SK-N-SH treated with all-trans-retinoic acid at 6 μM for 48 hours (cell line): ENCODE measurements at regions not wholly inside any gene's neighbourhood (a gene's known extent, or its start where the extent isn't known, plus 50 kb on each side); places are given as distances from the start of the nearest gene placed in this dataset.

Experiments used
- ATAC-seq: fragments of 200-7000 bp; cut with Tn5 transposase; 3 replicates; pipeline ENCODE4 v1.9.1; 2020; ENCODE audit warnings: mild to moderate bottlenecking, moderate library complexity
- BACH2 ChIP-seq: fragments of 250-450 bp; sonication (Bioruptor Pico); IDR thresholded peaks from 2 replicates; pipeline ENCODE4 v1.9.0; 2021; ENCODE audit warnings: mild to moderate bottlenecking, borderline replicate concordance
- CSDC2 ChIP-seq: fragments of 250-450 bp; sonication (Bioruptor Pico); IDR thresholded peaks from 2 replicates; pipeline ENCODE4 v1.5.0; 2020; ENCODE audit warnings: mild to moderate bottlenecking, moderate library complexity
- GLIS3 ChIP-seq: fragments of 250-450 bp; sonication (Bioruptor Pico); IDR thresholded peaks from 2 replicates; pipeline ENCODE4 v1.5.0; 2020; ENCODE audit warnings: mild to moderate bottlenecking, moderate library complexity
- ISL1 ChIP-seq: fragments of 250-450 bp; sonication (Bioruptor Pico); IDR thresholded peaks from 2 replicates; pipeline ENCODE4 v2.1.2; 2022; ENCODE audit warnings: mild to moderate bottlenecking, moderate library complexity
- PPARA ChIP-seq: fragments of 250-450 bp; sonication (Bioruptor Pico); IDR thresholded peaks from 2 replicates; pipeline ENCODE4 v1.5.0; 2020; ENCODE audit warnings: mild to moderate bottlenecking, borderline replicate concordance
- RARB ChIP-seq: fragments of 250-450 bp; sonication (Bioruptor Pico); IDR thresholded peaks from 2 replicates; pipeline ENCODE4 v1.8.0; 2021; ENCODE audit warnings: mild to moderate bottlenecking, moderate library complexity
- SNAI2 ChIP-seq: fragments of 250-450 bp; sonication (Bioruptor Pico); IDR thresholded peaks from 2 replicates; pipeline ENCODE4 v1.5.0; 2020; ENCODE audit warnings: mild to moderate bottlenecking, moderate library complexity
- TCF4 ChIP-seq: fragments of 250-450 bp; sonication (Bioruptor Pico); IDR thresholded peaks from 2 replicates; pipeline ENCODE4 v1.8.0; 2021; ENCODE audit warnings: mild to moderate bottlenecking, moderate library complexity, borderline replicate concordance
- TOX ChIP-seq: fragments of 250-450 bp; sonication (Bioruptor Pico); IDR thresholded peaks from 2 replicates; pipeline ENCODE4 v1.8.0; 2021; ENCODE audit warnings: mild to moderate bottlenecking, moderate library complexity, borderline replicate concordance
- ZC3H10 ChIP-seq: fragments of 250-450 bp; sonication (Bioruptor Pico); IDR thresholded peaks from 2 replicates; pipeline ENCODE4 v1.5.1; 2021; ENCODE audit warnings: mild to moderate bottlenecking, moderate library complexity
- ZFP3 ChIP-seq: fragments of 250-450 bp; sonication (Bioruptor Pico); IDR thresholded peaks from 2 replicates; pipeline ENCODE4 v1.5.0; 2020; ENCODE audit warnings: mild to moderate bottlenecking, moderate library complexity
- ZFP30 ChIP-seq: fragments of 450-650 bp; formaldehyde crosslinking; IDR thresholded peaks from 2 replicates; pipeline ENCODE4 v1.5.0; 2022; ENCODE audit warnings: mild to moderate bottlenecking, moderate library complexity
- ZNF565 ChIP-seq: fragments of 450-650 bp; formaldehyde crosslinking; conservative IDR thresholded peaks from 2 replicates; pipeline ENCODE4 v1.5.0; 2020; ENCODE audit warnings: low read depth, mild to moderate bottlenecking, moderate library complexity
- ZNF70 ChIP-seq: fragments of 450-650 bp; formaldehyde crosslinking; IDR thresholded peaks from 2 replicates; pipeline ENCODE4 v1.5.0; 2020; ENCODE audit warnings: mild to moderate bottlenecking, moderate library complexity
- ZNF8 ChIP-seq: fragments of 450-650 bp; formaldehyde crosslinking; IDR thresholded peaks from 2 replicates; pipeline ENCODE4 v1.5.0; 2020; ENCODE audit warnings: mild to moderate bottlenecking, moderate library complexity
- TF ChIP-seq, protein P1 (sequence below): fragments of 250-450 bp; sonication (Bioruptor Pico); IDR thresholded peaks from 2 replicates; pipeline ENCODE4 v1.5.1; 2021; ENCODE audit warnings: mild to moderate bottlenecking, moderate library complexity
- TF ChIP-seq, protein P2 (sequence below): fragments of 250-450 bp; sonication (Bioruptor Pico); IDR thresholded peaks from 2 replicates; pipeline ENCODE4 v1.5.0; 2020; ENCODE audit warnings: mild to moderate bottlenecking, moderate library complexity
- TF ChIP-seq, protein P3 (sequence below): fragments of 250-450 bp; sonication (Bioruptor Pico); IDR thresholded peaks from 2 replicates; pipeline ENCODE4 v1.8.0; 2020; ENCODE audit warnings: mild to moderate bottlenecking, moderate library complexity, borderline replicate concordance
- TF ChIP-seq, protein P4 (sequence below): fragments of 250-450 bp; sonication (Bioruptor Pico); IDR thresholded peaks from 2 replicates; pipeline ENCODE4 v1.5.1; 2020; ENCODE audit warnings: low read depth, mild to moderate bottlenecking, moderate library complexity

GRCh38 chr2:21258082-21258481 is 134.3 kb downstream of the TDRD15 start:
- ATAC-seq, result no peak
- TF ChIP-seq ZC3H10 (CRISPR knock-in tag), result no peak
- TF ChIP-seq TCF4 (CRISPR knock-in tag), result no peak
- TF ChIP-seq RARB (CRISPR knock-in tag), result no peak
- TF ChIP-seq ZFP30 (CRISPR knock-in tag), result no peak
- TF ChIP-seq, protein P1, sequence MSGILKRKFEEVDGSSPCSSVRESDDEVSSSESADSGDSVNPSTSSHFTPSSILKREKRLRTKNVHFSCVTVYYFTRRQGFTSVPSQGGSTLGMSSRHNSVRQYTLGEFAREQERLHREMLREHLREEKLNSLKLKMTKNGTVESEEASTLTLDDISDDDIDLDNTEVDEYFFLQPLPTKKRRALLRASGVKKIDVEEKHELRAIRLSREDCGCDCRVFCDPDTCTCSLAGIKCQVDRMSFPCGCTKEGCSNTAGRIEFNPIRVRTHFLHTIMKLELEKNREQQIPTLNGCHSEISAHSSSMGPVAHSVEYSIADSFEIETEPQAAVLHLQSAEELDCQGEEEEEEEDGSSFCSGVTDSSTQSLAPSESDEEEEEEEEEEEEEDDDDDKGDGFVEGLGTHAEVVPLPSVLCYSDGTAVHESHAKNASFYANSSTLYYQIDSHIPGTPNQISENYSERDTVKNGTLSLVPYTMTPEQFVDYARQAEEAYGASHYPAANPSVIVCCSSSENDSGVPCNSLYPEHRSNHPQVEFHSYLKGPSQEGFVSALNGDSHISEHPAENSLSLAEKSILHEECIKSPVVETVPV (CRISPR knock-in tag), result no peak
- TF ChIP-seq ZNF70 (CRISPR knock-in tag), result no peak
- TF ChIP-seq, protein P2, sequence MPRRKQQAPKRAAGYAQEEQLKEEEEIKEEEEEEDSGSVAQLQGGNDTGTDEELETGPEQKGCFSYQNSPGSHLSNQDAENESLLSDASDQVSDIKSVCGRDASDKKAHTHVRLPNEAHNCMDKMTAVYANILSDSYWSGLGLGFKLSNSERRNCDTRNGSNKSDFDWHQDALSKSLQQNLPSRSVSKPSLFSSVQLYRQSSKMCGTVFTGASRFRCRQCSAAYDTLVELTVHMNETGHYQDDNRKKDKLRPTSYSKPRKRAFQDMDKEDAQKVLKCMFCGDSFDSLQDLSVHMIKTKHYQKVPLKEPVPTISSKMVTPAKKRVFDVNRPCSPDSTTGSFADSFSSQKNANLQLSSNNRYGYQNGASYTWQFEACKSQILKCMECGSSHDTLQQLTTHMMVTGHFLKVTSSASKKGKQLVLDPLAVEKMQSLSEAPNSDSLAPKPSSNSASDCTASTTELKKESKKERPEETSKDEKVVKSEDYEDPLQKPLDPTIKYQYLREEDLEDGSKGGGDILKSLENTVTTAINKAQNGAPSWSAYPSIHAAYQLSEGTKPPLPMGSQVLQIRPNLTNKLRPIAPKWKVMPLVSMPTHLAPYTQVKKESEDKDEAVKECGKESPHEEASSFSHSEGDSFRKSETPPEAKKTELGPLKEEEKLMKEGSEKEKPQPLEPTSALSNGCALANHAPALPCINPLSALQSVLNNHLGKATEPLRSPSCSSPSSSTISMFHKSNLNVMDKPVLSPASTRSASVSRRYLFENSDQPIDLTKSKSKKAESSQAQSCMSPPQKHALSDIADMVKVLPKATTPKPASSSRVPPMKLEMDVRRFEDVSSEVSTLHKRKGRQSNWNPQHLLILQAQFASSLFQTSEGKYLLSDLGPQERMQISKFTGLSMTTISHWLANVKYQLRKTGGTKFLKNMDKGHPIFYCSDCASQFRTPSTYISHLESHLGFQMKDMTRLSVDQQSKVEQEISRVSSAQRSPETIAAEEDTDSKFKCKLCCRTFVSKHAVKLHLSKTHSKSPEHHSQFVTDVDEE (CRISPR knock-in tag), result no peak
- TF ChIP-seq, protein P3, sequence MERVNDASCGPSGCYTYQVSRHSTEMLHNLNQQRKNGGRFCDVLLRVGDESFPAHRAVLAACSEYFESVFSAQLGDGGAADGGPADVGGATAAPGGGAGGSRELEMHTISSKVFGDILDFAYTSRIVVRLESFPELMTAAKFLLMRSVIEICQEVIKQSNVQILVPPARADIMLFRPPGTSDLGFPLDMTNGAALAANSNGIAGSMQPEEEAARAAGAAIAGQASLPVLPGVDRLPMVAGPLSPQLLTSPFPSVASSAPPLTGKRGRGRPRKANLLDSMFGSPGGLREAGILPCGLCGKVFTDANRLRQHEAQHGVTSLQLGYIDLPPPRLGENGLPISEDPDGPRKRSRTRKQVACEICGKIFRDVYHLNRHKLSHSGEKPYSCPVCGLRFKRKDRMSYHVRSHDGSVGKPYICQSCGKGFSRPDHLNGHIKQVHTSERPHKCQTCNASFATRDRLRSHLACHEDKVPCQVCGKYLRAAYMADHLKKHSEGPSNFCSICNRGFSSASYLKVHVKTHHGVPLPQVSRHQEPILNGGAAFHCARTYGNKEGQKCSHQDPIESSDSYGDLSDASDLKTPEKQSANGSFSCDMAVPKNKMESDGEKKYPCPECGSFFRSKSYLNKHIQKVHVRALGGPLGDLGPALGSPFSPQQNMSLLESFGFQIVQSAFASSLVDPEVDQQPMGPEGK (CRISPR knock-in tag), result no peak

DNA sequence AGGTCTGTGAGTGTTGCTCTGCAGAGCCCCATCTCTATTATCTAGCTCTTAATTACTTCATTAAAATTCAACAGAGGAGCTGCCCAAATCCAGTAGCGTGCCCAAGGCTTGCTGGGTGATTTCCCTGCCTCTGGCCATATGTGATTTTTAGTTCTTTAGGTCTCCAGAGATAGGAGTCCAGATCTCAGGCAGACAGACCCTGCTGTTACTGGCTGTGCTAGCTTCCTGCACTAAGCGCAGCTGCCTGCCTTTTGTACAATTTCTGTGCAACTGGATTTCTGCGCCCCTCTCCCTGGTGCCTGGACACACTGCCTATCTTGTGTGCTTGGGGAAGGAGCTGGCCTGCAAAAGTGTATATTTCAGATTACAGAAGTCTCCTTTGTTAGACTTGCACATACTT is 136.5 kb downstream of the TDRD15 start:
- TF ChIP-seq ISL1 (CRISPR knock-in tag) (no peak), GLIS3 (CRISPR knock-in tag) (no peak), CSDC2 (CRISPR knock-in tag) (no peak), ZFP30 (CRISPR knock-in tag) (no peak), PPARA (no peak)
- TF ChIP-seq, all 23 proteins: peak for 0
- no peak; the same call in 2 of the 3 replicates for ATAC-seq

DNA sequence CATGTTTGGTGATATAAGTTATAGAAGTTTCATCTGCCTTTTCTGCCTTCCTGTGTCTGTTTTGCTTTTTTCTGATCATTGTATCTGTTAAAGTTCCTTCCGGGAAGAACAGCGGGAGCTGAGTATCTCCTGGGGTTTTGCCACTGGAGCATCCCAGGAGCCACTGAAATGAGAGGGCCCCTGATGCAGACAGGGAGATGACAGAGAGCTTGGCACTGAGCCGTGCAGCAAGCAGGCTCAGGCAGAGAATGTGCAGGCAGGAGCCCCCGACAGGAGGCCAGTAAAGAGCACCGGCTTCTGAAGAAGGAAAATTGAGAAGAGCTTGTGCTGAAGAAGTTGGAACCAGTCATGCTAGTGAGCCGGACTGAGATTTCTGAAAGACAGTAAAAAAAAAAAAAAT is 137.8 kb downstream of the TDRD15 start:
- ATAC-seq, result no peak
- TF ChIP-seq ZFP3 (CRISPR knock-in tag), result no peak
- TF ChIP-seq, protein P4, sequence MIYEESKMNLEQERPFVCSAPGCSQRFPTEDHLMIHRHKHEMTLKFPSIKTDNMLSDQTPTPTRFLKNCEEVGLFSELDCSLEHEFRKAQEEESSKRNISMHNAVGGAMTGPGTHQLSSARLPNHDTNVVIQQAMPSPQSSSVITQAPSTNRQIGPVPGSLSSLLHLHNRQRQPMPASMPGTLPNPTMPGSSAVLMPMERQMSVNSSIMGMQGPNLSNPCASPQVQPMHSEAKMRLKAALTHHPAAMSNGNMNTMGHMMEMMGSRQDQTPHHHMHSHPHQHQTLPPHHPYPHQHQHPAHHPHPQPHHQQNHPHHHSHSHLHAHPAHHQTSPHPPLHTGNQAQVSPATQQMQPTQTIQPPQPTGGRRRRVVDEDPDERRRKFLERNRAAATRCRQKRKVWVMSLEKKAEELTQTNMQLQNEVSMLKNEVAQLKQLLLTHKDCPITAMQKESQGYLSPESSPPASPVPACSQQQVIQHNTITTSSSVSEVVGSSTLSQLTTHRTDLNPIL (CRISPR knock-in tag), result no peak
- TF ChIP-seq, protein P2 (CRISPR knock-in tag), result no peak
- TF ChIP-seq ZC3H10 (CRISPR knock-in tag), result no peak
- no peak for TF ChIP-seq TCF4 (CRISPR knock-in tag)
- no peak for TF ChIP-seq RARB (CRISPR knock-in tag)
- no peak for TF ChIP-seq BACH2 (CRISPR knock-in tag)
- no peak for TF ChIP-seq ZNF565 (CRISPR knock-in tag)
- no peak for TF ChIP-seq TOX (CRISPR knock-in tag)
- no peak for TF ChIP-seq ZNF8 (CRISPR knock-in tag)
- TF ChIP-seq SNAI2 (CRISPR knock-in tag), result no peak
